Activated CD8-positive, alpha-beta memory T cell treated with anti-CD3 and anti-CD28 coated beads for 1 hour (primary cell): ENCODE measurements at regions not wholly inside any gene's neighbourhood (a gene's known extent, or its start where the extent isn't known, plus 50 kb on each side); places are given as distances from the start of the nearest gene placed in this dataset.

Experiments
- DNase-seq, 2 donors: peaks; one replicate each; pipeline ENCODE4 v3.0.0-alpha.2; 2020; ENCODE audit warnings: low read depth in 1 of 2; ENCODE audit errors: extremely low read depth in 1 of 2

GRCh38 chr6:39999006-39999867 lies 65.0 kb upstream of the MOCS1 start:
- no peak for DNase-seq

GRCh38 chr6:39998126-39998525 lies 63.9 kb upstream of the MOCS1 start:
- no peak for DNase-seq

DNA sequence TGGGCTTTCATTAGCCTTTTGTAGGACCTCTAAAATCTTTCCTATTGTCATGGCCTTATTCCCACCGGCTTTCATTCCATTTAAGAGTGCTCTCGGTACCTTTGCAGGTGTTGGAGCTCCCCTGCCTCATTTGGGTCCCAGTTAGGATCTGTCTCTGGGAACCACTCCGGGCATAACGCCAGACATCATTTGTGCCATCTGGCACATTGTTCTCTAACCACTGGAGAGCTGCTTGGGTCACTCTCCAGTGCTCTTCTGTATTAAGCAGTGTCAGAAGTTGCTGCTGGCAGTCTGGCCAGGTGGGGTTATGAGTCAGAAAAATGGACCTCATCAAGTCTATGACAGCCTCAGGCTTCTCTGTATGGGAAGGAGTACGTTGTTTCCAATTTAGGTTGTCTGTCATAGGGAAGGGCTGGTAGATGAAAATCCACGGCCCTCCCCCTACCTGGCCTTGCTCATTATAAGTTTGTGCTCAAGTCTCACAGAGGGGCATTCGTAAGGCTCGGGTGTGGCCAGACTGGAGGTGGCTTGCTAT lies 62.9 kb upstream of the MOCS1 start:
- DNase-seq, result no peak

GRCh38 chr6:39995633-39996032 lies 61.4 kb upstream of the MOCS1 start:
- no peak for DNase-seq

DNA sequence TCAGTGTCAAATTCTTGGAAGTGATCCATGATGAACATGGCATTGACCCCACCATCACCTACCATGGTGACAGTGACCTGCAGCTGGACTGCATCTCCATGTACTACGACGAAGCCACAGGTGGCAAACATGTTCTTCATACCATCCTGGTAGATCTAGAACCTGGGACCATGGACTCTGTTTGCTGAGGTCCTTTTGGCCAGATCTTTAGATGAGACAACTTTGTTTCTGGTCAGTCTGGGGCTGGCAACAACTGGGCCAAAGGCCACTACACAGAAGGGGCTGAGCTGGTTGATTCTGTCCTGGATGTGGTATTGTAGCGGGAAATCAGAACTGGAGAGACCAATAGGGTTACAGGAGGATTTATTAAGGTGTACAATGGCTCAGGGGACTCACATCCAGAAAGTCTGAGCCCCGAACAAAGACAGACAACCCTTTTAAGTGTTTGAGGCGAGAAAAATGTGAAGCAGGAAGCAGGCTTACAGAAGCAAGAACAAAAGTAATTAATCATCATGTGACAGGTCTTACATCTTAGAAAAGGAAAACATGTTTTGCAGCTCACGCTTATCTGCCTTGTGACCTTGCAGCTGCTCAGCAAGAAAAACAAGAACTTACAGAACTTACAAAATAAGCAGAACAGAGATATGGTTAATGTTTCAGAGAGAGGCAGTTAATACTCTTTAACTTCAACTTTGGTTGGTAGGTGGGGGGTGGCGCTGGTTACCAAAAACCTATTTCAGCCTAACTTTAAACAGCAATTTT lies 58.8 kb upstream of the MOCS1 start:
- DNase-seq, result no peak
